Astrocyte (in vitro differentiated cells and primary cell): ENCODE measurements at regions not wholly inside any gene's neighbourhood (a gene's known extent, or its start where the extent isn't known, plus 50 kb on each side); places are given as distances from the start of the nearest gene placed in this dataset.

Experiments
- EZH2 ChIP-seq: IDR thresholded peaks from 2 replicates; pipeline ENCODE4 v1.6.1; 2012; ENCODE audit warnings: mild to moderate bottlenecking, low read length, inconsistent platforms; ENCODE audit not compliant: insufficient read depth
- TF ChIP-seq, protein P1 (sequence below): IDR thresholded peaks from 2 replicates; pipeline ENCODE4 v1.5.1; 2011; ENCODE audit warnings: low read depth, mild to moderate bottlenecking, inconsistent platforms, low read length, moderate library complexity; ENCODE audit not compliant: insufficient read depth

DNA sequence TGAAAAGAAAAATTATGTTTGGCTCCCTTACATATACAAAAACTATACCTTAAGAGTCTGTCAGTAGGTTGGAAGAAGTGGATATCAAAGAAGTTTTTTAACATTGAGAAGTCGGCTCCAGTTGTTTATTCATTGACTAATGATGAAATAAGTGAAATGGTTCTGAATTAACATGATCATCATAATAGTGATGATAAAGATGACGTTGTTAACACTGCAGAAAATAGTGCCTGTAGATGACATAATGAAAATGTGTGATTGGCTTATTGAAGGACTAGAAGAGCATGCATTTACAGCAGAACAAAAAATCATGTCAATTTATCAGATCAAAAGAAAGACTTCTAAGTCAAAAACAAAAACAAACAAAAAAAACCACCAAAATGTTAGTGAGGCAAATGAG lies 1125.4 kb upstream of the NXPH2 start:
- TF ChIP-seq, protein P1, sequence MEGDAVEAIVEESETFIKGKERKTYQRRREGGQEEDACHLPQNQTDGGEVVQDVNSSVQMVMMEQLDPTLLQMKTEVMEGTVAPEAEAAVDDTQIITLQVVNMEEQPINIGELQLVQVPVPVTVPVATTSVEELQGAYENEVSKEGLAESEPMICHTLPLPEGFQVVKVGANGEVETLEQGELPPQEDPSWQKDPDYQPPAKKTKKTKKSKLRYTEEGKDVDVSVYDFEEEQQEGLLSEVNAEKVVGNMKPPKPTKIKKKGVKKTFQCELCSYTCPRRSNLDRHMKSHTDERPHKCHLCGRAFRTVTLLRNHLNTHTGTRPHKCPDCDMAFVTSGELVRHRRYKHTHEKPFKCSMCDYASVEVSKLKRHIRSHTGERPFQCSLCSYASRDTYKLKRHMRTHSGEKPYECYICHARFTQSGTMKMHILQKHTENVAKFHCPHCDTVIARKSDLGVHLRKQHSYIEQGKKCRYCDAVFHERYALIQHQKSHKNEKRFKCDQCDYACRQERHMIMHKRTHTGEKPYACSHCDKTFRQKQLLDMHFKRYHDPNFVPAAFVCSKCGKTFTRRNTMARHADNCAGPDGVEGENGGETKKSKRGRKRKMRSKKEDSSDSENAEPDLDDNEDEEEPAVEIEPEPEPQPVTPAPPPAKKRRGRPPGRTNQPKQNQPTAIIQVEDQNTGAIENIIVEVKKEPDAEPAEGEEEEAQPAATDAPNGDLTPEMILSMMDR, result no peak
- TF ChIP-seq EZH2, result no peak
